ENCODE measurements at regions not wholly inside any gene's neighbourhood (a gene's known extent, or its start where the extent isn't known, plus 50 kb on each side); places are given as distances from the start of the nearest gene placed in this dataset.
A peak's percentile ranks its signal among the peaks of the same experiment; 100 is the strongest.

DNA sequence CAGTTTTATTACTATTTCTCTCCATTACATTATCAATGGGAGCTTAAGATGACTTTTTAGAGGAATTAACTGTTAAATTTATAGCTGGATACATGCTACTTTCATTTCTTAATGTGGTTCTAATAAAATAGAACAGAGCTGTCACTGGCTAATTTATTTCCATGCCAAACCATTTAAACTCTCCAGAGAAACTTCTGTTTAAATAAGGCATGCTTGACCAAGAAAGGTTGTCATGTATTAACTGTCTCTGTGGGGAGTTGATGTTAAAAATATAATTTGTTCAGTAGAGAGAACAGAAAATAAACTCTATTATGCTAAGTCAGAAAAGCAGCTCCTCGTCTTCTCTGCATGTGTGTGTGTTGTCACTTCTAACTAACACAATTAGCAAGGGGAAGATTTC lies 447.4 kb downstream of the SLC16A7 start:
- DNase-seq = no peak

DNA sequence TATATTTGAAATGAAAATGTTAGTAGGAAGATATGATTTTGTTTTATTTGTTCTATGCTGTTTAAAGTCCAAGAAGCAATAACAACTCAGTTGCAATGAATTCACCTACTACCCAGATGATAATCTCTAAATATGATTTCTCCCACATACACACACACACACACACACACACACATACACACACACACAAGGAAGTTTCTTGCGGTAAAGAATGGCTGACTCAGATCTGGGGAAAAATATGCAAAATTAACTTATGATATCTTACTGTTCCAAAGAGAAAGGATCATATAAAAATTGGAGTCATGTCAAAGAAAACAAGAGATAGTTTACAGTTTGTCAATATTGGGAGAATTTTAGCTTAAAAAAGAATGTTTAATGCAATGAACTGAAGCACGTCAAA lies 456.7 kb downstream of the SLC16A7 start:
- no peak for DNase-seq

DNA sequence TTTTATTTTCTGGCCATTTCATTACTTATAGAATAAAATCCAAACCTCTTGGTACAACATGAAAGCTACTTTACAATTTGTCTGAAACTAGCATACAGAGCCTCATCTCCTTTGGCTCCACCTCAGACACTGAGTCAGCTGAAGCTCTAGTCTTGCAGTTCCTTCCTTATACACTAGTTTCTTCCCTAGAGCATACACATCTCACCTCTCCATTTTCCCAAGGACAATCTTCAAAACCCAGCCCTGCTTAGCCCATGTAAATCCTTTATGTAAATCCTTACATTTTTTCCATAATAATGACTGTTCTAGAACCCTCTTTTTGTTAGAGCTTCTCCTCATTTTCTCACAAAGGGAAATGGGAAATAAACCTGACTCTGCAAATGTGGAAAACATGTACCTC lies 463.4 kb downstream of the SLC16A7 start:
- DNase-seq = no peak

DNA sequence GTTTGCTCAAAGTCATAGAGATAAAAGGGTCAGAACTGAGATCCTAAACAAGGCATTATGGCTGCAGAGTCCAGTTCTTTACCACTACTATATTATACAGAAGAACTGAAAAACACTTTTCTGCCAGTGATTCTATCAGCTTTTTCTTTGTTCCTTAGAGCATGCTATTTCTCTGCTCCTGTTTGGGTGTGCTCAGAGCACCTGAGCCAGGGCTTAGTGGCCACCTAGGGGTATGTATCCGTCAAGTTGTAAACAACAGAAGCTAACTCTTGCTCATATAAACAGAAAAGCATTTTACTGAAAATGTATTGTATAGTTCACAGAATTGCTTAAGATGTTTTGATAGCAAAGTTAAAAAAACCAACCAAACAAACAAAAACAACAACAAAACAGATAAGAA lies 470.8 kb downstream of the SLC16A7 start:
- no peak for DNase-seq

DNA sequence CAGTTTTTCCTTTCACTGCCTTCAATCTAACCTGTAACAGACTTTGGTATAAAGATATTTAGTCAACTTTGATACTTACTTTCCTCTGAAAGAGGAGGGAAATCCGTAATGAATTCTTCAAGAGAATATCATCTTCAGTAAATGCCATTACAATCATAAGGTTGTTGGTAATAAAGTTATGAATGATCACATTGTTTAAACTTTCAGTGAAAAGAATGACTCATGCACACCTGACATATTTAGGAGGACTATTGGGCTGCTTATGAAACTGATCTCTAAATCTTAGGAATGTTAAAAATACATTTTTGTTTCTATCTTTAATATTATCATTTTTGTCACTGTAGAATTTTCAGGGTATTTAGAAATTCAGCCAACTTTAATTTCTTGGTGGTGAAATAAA lies 474.7 kb downstream of the SLC16A7 start:
- no peak for DNase-seq

DNA sequence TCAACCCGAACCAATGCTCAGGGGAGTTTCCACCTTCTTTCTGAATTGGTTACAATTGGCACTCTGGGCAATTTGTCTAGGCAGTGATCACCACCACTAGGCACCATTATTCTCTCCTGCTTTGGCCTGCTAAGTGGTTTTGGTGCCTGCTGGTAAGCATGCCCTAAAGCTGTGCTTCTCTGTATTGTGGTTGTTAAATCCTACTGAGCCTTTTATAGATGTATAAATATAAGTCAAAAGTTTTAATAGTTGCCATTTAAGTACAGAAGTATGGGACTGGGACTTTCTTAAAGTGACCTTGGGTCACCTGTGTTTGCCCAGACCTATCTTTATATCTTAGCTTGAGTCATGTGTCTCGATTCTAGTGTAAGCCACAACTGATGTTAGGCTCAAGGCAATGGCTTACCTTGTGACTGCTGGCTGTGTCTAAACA lies 475.9 kb downstream of the SLC16A7 start:
- no peak for DNase-seq

DNA sequence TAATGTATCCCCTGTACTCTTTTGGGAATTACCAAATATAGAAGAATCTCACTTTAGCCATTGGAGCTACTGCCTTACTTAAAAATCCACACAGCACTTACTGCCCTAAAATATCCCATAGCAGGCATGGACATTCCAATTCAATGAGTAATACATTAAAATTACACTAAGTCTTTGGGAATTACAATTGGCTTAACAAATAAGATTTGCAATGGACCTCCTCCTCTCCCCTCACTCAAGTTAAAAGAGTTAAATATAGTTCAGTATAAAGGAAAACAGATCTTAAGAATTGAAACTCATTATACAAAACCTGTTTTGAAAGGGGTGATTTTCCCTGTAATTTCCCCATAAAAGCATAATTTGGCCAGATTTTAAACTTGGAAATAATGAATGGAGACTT lies 477.1 kb downstream of the SLC16A7 start:
- peak; percentile 4 for DNase-seq

DNA sequence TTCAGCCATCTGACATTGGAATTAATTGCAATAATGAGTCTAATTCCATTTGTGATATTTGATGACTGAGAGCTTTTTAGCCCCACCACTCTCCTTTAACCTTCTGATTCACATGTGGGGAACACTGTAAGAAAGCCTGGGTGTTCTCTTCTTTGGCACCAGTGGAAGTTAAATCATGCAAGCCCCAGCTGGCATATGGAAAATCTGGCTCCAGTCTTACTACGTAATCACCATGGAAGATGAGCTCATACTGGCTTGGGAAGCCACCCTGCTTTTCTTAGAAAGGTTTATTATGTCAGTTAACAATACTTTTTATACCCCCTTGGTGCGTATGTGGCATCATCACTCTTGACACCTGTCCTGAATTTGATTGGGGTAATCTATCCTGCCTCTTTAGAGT lies 479.3 kb downstream of the SLC16A7 start:
- no peak for DNase-seq

DNA sequence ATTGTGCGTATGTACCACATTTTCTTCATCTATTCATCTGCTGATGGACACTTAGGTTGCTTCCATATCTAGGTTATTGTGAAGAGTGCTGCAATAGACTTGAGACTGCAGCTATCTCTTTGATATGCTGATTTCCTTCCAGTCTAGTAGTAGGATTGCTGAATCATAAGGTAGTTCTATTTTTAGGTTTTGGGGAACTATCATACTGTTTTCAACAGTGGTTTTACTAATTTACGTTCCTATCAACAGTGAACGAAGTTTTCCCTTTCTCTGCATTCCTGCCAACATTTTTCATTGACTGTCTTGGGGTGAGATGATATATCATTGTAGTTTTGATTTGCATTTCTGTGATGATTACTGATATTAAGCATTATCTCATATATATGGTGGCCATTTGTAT lies 482.2 kb downstream of the SLC16A7 start:
- DNase-seq = no peak

DNA sequence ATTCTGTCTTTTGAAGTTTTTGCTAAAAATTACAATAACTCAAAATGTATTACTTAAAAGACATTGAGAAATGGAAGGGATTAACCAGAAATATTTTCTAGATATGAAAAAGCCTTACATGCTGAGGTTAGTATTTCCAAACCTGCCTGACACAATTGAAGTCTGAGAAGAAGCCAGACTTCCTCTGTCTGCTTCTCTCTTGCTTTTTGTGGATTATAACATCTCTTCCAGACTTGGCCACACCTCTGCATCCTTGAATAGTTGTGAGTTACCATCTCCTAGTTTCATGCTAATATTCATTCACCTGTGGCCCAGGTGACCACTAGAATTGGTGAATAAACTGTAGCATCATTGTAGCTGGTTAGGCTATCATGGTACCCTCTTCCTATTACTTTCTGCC lies 497.6 kb downstream of the SLC16A7 start:
- no peak for DNase-seq

DNA sequence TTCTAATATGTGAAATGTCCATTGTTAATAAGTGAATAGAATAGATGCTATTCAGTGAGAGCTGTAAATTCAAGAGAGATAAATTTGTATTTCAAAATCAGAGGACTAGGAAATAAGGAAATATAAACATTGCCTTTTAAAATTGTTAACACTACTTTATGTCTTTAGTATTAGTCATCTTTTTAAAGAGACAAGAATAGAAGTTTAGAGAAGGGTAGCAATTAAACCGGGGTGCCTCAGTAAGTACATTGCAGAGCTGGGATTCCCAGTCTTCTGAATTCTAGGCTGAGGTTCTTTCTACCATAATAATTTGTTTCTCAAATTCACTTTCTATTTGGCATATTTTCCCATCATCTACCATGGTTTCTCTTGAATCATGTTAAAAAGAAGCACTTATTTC lies 498.6 kb downstream of the SLC16A7 start:
- no peak for DNase-seq

DNA sequence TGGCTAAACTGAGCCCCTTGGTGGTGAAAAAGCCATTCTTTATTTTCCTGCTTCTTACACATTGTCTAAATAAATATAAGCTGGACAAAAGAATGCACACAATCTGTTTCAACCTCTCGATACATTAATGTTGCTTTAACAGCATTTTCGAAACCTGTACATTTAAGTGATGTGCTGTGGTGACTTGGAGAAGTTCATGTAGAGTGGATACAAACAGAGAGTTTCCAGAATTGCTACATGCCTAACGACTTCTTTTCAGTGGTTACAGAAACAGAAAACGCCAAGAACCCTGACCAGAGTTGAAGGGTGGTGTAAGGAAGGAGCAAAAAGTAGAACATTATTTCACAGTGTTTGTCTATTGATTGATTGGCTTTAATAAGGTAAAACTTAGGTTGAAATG lies 500.9 kb downstream of the SLC16A7 start:
- DNase-seq = no peak

DNA sequence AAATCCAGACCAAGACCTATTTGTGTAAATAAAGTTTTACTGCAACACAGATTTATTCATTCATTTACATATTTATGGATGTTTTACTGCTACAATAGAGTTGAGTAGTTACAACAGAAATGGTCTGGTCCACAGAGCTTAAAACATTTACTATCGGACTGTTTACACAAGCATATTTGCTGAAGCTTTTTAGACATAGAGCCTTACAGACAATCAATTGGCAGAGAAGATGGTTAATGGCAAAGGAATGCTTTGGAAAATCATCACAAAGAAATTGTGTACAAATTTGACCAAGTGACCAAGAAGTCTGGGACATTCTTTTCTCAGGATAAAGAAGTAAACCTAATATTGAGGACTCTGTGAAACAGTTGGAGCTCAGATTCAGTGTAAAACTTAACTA lies 504.3 kb downstream of the SLC16A7 start:
- no peak for DNase-seq

DNA sequence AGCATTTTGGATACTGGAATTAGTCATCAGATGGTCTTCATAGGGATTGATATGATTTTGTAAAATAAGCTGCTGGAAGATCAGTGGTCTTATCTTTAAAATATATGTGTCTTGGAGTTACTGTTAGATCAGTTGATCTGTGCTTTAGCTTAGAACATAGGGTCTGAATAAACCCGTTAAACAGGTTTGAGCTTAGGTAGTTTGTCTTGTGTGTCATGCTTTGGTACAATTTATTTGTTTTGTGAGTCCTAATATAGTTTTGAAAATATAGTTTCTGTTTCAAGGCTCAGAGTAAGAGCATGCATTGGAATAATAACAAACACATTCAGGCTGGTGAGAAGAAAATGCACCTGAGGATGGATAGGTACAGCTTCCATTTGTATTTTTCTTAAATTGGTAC lies 505.0 kb downstream of the SLC16A7 start:
- no peak for DNase-seq

DNA sequence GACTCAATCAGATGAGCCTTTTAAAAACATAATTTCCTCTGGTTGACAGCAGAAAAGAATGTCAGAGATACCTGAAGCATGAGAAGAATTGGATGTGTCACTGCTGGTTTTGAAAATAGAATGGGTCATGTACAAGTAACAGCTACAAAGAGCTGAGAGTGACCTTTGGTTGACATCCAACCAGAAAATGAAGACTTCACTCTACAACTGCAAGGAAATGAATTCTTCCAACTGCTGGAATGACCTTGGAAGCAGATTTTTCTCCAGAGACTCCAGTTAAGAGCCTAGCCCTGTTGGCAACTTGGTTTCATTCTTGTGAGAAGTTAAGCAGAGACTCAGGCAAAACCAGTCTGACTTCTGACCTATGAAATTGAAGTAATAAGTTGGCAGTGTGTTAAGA lies 505.9 kb downstream of the SLC16A7 start:
- no peak for DNase-seq

DNA sequence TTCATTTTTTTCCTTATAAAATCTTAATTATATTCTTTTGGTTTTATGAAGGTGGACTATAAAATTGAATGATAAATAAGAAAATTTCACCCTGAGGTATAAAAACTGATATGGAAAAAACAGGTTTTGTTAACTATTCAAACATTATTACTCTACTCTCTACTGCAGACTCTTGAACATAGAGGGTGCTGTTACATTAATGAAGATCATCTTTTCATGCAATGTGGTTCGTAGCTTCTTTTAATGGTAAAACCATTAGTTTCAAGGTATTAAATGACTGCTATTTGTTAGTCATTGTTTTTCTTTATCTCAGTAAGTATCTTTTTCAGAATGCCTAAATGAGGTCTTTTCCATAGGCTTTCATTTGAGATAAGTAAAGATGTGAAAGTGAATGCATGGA lies 510.4 kb downstream of the SLC16A7 start:
- no peak for DNase-seq

DNA sequence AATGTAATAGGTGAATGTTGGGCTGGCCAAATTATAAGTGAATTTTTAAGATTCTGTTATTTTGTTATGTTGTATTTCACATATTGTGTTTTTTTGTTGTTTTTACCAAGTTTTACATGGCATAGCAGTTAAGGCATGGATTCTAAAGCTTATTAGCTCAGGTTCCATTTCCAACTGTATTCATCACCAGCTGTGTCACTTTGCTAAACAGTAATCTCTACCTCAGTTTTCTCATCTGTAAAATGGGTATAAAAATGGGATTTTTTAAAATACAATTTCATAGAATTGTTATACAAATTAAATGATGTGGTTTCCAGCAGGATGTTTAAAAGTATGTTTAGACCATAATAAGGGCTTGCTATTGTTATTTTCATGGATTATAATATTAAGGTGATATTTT lies 512.2 kb downstream of the SLC16A7 start:
- no peak for DNase-seq

DNA sequence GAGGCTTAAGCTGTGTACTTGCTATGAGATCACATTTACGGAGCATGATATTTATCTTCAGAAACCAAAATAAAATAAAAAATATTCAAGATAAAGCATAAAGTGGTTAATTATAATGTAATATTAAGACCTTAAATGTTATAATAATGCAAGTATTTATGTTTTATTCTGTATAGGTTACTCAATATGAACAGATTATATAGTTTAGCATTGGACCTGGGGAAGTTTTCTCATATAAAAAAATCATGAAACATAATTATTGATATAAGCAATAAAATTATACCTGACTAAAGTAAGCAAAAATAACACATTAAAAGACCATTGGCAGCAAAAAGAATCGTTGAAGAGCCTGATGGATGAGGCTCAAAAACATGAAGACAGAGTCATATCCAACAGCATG lies 516.2 kb downstream of the SLC16A7 start:
- DNase-seq = no peak

DNA sequence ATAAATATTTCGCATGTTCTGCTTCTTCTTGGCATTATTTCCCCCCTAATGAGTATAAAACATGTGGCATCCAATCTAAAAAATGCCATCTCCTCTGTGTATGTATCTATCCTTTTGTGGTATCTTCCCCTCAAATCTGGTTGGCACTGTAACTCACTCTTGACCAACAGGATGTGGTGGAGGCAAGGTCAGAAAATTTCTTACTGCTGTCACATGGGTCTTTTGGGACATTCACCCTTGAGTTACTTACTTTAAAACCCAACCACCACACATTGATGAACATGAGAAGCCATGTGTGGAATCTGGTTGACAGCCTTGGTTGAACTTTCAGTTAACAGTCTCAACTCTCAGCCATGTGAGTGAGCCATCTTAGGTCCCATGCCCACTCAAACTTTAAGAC lies 516.9 kb downstream of the SLC16A7 start:
- DNase-seq = no peak

DNA sequence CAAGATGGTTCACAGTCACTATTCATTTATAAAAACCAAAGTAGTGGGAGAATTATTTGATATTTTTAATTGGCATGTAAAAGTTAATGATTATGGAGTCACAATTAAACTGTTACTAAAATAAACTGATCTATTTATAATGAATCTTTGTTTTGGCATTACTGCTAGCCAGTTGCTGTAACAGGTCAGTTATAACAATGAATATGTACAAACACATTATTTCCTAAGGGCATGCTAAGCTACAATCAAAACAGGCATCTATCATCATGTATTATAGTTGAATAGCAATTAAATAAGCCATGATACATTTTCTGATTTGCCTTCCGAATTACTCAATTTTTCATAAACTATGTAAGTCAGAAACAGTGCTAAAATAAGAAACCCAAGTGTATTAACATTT lies 518.3 kb downstream of the SLC16A7 start:
- no peak for DNase-seq

DNA sequence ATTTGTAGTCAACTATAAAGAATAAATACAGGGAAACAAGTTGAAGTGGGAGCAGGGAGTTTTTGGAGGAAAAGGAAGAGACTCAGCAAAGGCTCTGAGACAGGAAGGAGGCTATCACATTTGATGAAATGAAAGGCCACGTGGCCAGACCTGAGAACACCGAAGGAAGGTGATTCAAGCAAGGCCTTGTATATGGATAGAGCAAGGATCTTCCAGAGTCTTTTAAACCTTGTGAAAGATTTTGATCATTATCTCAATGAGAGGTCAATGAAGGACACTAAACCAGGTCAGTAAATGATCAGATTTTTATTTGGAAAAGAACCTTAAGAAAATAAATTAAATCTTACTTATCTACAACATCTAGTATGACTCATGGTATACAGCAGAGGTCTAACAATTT lies 523.5 kb downstream of the SLC16A7 start:
- no peak for DNase-seq

DNA sequence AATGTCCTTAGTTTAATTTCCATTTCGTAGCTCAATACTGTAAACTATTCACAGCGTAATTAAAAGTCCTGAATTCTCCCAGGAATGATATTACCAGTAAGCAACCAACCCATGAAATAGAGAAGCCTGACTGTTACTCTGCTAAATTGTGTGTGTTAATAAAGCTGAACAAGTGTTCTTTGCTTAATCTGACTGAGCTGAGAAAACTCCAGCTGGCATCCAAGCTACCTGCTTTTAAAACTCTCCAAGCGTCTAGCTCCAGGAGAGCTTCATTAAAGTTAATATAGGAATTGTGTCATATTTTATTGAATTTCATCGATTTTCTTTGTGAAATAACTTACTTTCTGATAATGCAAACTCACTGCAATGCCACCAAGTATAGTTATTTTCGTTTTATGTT lies 524.4 kb downstream of the SLC16A7 start:
- DNase-seq = no peak

DNA sequence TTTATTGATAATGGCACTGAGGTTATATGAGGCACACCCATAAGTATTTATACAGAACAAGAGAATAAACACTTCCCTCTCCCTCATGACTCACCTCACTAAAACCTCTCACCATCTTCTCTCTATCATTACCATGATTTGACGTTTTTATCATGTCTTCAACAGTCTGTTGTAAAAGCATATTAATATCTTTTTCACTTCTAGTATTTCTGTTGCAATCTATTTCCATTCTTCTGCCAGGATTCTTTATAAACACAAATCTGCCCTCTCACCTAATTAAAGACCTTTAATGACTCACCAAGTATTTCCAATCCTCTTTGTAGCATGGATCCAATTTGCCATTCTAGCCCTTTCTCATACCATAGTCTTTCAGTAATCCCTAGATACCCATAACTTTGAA lies 527.7 kb downstream of the SLC16A7 start:
- no peak for DNase-seq

DNA sequence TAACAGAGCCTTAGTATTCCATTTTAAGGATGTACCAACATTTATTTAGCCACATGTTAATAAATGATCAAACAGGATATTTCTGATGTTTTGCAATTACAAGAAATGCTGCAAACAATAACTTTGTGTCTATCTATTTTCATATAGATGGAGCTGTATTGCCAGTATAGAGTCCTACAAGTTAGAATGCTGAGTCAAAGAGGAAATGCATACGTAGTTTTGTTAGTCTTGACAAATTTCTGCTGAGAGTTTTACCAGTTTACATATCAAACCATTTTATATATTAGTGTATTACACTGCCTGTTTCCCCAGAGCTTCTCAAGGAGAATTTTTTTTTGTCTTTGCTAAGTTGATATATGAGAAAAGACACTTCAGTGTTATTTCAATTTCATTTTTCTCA lies 541.7 kb downstream of the SLC16A7 start:
- DNase-seq = no peak

DNA sequence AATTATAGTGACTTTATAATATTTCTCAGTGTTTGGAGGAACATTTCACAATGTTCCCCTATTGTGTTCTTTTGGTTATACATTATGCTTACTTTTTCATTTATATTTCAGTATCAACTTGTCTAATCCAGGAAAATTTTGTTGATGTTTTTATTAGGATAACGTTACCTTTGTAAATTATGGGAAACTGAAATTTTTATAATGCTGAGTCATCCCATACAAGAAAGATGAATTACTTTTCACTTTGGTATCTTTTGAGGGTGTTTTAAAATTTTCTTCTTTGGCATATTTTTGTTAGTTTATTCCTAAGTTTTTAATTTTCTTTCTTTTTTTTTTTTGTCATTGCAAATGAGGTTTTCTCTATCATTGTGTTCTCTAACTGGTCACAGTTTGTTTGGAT lies 542.7 kb downstream of the SLC16A7 start:
- no peak for DNase-seq

DNA sequence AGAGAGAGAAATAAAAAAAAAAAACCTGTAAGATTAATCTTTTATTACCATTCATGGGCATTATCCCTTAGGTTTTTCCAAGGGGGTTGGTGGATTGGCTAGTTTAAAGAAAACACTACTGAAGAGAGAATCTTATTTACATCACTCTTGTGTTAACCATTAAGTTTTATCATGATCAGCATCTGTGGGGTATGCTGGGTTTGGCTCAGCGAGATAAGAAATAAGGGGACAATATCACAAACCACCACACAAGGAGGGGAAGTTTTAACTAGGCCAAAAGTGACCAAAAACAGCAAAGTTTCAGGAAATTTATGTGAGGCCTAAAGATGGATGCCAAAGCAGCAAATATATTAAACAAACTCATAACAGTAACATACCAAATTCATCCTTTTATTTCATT lies 548.6 kb downstream of the SLC16A7 start:
- DNase-seq = no peak
